Uterus (tissue), 3 donors: ENCODE measurements at regions not wholly inside any gene's neighbourhood (a gene's known extent, or its start where the extent isn't known, plus 50 kb on each side); places are given as distances from the start of the nearest gene placed in this dataset.

ENCODE experiments used
- DNase-seq, 2 donors: peaks; one replicate each; pipeline ENCODE4 v3.0.0-alpha.2; 2019 to 2020
- H3K27ac ChIP-seq, 2 donors: fragments of 200-600 bp; sonication (generic); 1 replicate in 1 of 2; 2 replicates in 1 of 2; pipeline ENCODE4 v1.5.1; 2016 to 2018
- H3K27me3 ChIP-seq, 2 donors: fragments of 200-600 bp; sonication (generic); one replicate each; pipeline ENCODE4 v1.5.1; 2018 to 2019; ENCODE audit warnings: control low read depth in 1 of 2
- H3K36me3 ChIP-seq, 2 donors: fragments of 200-600 bp; sonication (generic); one replicate each; pipeline ENCODE4 v1.5.1; 2019; ENCODE audit warnings: control low read depth in 1 of 2
- H3K4me1 ChIP-seq, 2 donors: fragments of 200-600 bp; sonication (generic); one replicate each; pipeline ENCODE4 v1.5.1; 2018 to 2019; ENCODE audit warnings: control low read depth in 1 of 2
- H3K4me3 ChIP-seq, 2 donors: fragments of 200-600 bp; sonication (generic); 1 replicate in 1 of 2; 2 replicates in 1 of 2; pipeline ENCODE4 v1.5.1; 2018 to 2019; ENCODE audit warnings: mild to moderate bottlenecking in 1 of 2
- H3K9me3 ChIP-seq, 2 donors: fragments of 200-600 bp; sonication (generic); one replicate each; pipeline ENCODE4 v1.5.1; 2019; ENCODE audit warnings: control low read depth in 1 of 2
- POLR2A ChIP-seq, 2 donors: fragments of 450-650 bp; IDR thresholded peaks; one replicate each; pipeline ENCODE4 v1.6.1; 2016; ENCODE audit warnings: antibody characterized with exemption in 2 of 2, mild to moderate bottlenecking in 1 of 2, moderate library complexity in 1 of 2
- intact Hi-C: fragments of 100-400 bp; cut with DNase I; formaldehyde crosslinking; loops from one replicate; pipeline ENCODE4 v1.15.1; 2023; ENCODE audit warnings: low total_unique reads
- TF ChIP-seq, protein P1 (sequence below), 4 experiments: fragments of 200-600 bp in 2 of 4; fragments of 450-650 bp in 2 of 4; sonication (generic) in 2 of 4; IDR thresholded peaks; one replicate each; pipeline ENCODE4 v1.5.1; 2016 to 2019; ENCODE audit warnings: antibody characterized with exemption in 4 of 4, mild to moderate bottlenecking in 2 of 4, moderate library complexity in 1 of 4
- donor health status: DM: yes; HTN: yes; CAD: no.

DNA sequence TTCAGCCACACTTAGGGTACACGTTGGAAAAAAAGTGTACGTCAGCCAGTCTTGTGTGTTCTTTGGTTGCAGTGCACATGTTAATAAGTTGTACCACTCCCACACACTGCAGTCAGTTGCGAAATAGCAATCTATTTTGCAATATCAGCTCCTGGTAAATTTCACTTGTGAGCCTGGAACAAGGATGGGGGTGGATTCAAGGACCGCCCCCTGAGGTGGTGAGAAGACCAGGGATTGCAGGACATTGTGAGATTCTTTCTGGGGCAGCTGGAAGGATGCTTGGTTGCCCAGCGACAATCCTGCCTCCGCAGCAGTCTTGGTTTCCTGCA is 78.6 kb upstream of the ZFHX3 start:
- Histone ChIP-seq H3K4me3 (no peak overlapping the region), H3K9me3 (no peaks in the 10 kb centered on the region), H3K27ac (no peak overlapping the region), H3K36me3 (no peaks in the 10 kb centered on the region), H3K27me3 (no peaks in the 10 kb centered on the region), H3K4me1 (peaks cover 0 to 5% of the 10 kb centered on the region in 2 donors)
- TF ChIP-seq, protein P1, sequence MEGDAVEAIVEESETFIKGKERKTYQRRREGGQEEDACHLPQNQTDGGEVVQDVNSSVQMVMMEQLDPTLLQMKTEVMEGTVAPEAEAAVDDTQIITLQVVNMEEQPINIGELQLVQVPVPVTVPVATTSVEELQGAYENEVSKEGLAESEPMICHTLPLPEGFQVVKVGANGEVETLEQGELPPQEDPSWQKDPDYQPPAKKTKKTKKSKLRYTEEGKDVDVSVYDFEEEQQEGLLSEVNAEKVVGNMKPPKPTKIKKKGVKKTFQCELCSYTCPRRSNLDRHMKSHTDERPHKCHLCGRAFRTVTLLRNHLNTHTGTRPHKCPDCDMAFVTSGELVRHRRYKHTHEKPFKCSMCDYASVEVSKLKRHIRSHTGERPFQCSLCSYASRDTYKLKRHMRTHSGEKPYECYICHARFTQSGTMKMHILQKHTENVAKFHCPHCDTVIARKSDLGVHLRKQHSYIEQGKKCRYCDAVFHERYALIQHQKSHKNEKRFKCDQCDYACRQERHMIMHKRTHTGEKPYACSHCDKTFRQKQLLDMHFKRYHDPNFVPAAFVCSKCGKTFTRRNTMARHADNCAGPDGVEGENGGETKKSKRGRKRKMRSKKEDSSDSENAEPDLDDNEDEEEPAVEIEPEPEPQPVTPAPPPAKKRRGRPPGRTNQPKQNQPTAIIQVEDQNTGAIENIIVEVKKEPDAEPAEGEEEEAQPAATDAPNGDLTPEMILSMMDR (IDR thresholded peaks at IDR 0.05), result no peak
- TF ChIP-seq POLR2A (IDR thresholded peaks at IDR 0.05), result no peak
- intact Hi-C loops, result no loop called here
- peak; percentile 68 to 70 for DNase-seq

DNA sequence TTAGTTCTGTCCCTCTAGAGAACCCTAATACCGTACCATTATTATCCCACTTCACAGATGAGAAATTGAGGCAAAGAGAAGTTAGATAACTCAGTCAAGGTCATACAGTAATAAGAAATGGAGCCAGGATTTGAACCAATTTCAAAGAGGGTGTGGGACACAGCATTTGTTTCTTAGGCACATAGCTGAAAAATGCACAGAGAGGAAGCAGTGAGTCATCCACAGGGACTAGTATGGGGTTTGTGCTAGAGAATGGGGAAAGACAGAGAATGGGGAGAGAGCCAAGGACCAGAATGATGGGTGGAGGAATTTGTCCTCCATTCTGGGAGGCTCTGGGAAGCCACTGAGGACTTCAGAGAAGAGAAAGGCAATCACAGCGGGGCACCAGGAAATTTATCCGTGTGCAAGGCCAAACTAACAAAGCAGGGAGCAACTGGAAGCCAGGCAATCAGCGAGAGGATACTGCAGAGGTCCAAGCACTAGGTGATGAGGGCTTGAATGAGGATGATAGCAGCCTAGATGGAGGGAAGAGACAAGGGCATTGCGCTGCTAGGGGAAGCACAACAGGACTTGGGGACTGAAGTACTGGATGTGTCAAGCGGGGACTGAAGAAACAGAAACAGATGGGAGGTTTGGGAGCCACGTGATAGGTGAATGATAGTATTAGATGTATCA is 78.1 kb upstream of the ZFHX3 start:
- TF ChIP-seq, protein P1 (IDR thresholded peaks at IDR 0.05), result no peak
- no peak for TF ChIP-seq POLR2A (IDR thresholded peaks at IDR 0.05)
- intact Hi-C loops, result no loop called here
- no peak overlapping the region for H3K27ac ChIP-seq
- DNase-seq, result no peak
- no peak overlapping the region for H3K4me3 ChIP-seq
- no peaks in the 10 kb centered on the region for H3K36me3 ChIP-seq
- H3K4me1 ChIP-seq, result peaks cover 0 to 5% of the 10 kb centered on the region in 2 donors
- H3K9me3 ChIP-seq, result no peaks in the 10 kb centered on the region
- H3K27me3 ChIP-seq, result no peaks in the 10 kb centered on the region

DNA sequence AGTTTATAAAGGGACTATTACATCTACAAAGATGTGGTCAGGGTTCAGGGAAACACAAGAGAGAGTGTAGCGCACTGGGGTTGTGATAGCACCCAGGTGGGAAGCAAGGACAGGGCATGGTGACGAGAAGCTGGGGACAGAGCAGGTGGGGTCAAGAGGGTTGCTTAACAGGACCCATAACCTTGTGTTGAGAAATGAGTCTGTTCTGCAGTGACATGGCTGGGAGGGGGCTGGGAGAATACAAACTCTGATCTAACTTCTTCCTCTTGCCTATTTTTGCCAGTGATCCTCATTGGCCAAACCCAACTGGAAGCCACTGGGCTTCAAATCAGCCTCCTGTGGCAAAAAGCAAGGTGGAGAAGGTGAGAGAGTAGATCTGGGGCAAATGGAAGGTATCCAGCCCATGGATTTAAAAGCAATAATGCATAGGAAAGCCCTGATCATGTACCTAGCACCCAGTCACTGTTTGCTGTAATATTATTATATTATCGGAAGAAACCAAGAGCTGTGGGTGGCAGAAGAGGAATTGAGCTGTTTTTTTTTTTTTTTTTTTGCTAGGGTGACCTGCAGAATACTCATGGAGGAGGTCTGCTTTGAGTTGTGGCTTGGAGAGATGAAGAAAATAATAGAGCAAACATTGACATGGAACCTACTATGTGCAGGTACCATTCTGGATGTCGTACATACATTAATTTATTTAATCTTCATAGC is 76.9 kb upstream of the ZFHX3 start:
- intact Hi-C loops, result no loop called here
- Histone ChIP-seq H3K27ac (no peak overlapping the region), H3K9me3 (no peaks in the 10 kb centered on the region), H3K4me1 (peaks cover 0 to 5% of the 10 kb centered on the region in 2 donors), H3K4me3 (no peak overlapping the region), H3K36me3 (no peaks in the 10 kb centered on the region), H3K27me3 (no peaks in the 10 kb centered on the region)
- TF ChIP-seq, protein P1 (IDR thresholded peaks at IDR 0.05), result no peak
- TF ChIP-seq POLR2A (IDR thresholded peaks at IDR 0.05), result no peak
- no peak for DNase-seq

DNA sequence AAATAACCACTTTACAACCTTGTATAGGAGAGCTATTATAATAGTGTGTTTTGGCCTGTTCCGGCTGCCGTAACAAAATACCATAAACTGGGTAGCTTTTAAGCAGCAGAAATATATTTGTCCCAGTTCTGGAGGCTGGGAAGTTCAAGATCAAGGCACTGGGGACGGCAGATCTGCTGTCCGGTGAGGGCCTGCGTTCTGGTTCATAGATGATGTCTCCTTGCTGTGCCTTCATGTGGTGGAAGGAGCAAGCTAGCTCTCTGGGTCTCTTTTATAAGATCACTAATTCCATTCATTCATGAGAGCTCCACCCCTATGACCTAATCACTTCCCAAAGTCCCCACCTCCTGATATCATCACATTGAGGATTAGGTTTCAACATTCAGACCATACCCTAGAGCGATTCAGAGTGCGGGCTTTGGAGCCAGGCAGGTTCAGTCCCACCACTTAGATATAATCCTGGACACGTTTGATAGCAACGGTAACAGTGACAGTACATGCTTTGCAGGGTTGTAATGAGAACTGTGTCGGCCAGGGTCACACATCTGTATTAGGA is 76.2 kb upstream of the ZFHX3 start:
- no peak for DNase-seq
- peaks cover 0 to 5% of the 10 kb centered on the region in 2 donors for H3K4me1 ChIP-seq
- no peaks in the 10 kb centered on the region for H3K9me3 ChIP-seq
- H3K4me3 ChIP-seq, result no peak overlapping the region
- intact Hi-C loops, result no loop called here
- TF ChIP-seq, protein P1 (IDR thresholded peaks at IDR 0.05), result no peak
- TF ChIP-seq POLR2A (IDR thresholded peaks at IDR 0.05), result no peak
- no peaks in the 10 kb centered on the region for H3K36me3 ChIP-seq
- H3K27ac ChIP-seq, result no peak overlapping the region
- H3K27me3 ChIP-seq, result no peaks in the 10 kb centered on the region
